Activated CD8-positive, alpha-beta memory T cell treated with anti-CD3 and anti-CD28 coated beads for 1 hour (primary cell): ENCODE measurements at regions not wholly inside any gene's neighbourhood (a gene's known extent, or its start where the extent isn't known, plus 50 kb on each side); places are given as distances from the start of the nearest gene placed in this dataset.
"Not testable (repeated sequence)": the region's sequence is repeated elsewhere in the genome, so short reads cannot be mapped to it uniquely, and the experiment has no call there.

Source experiments
- DNase-seq, 2 donors: peaks; one replicate each; pipeline ENCODE4 v3.0.0-alpha.2; 2020; ENCODE audit warnings: low read depth in 1 of 2; ENCODE audit errors: extremely low read depth in 1 of 2

GRCh38 chr5:96528826-96529474 is 95.9 kb upstream of the PCSK1 start:
- no peak for DNase-seq

- no peak for DNase-seq
Observed at GRCh38 chr5:96529559-96529958, 96.5 kb upstream of the PCSK1 start.

- DNase-seq = no peak
Observed at GRCh38 chr5:96530901-96531300, 97.9 kb upstream of the PCSK1 start.

- DNase-seq = no peak
Observed at GRCh38 chr5:96533371-96533770, 100.3 kb upstream of the PCSK1 start.

- no peak for DNase-seq
Observed at GRCh38 chr5:96537386-96537785, 104.3 kb upstream of the PCSK1 start.

GRCh38 chr5:96538808-96539250 is 105.8 kb upstream of the PCSK1 start:
- no peak for DNase-seq

GRCh38 chr5:96546120-96546519 is 113.1 kb upstream of the PCSK1 start:
- DNase-seq = no peak

- DNase-seq = no peak
Observed at GRCh38 chr5:96547486-96547885, 114.4 kb upstream of the PCSK1 start.

GRCh38 chr5:96548905-96549304 is 113.3 kb upstream of the CAST start:
- no peak for DNase-seq

- DNase-seq = not testable (repeated sequence)
Observed at GRCh38 chr5:96560857-96561256, 101.3 kb upstream of the CAST start.

GRCh38 chr5:96562614-96563013 is 99.6 kb upstream of the CAST start:
- no peak for DNase-seq

- no peak for DNase-seq
Observed at GRCh38 chr5:96563816-96564215, 98.4 kb upstream of the CAST start.

- no peak for DNase-seq
Observed at GRCh38 chr5:96565582-96566265, 96.5 kb upstream of the CAST start.

GRCh38 chr5:96566833-96567587 is 95.2 kb upstream of the CAST start:
- no peak for DNase-seq

- DNase-seq = no peak
Observed at GRCh38 chr5:96569332-96569731, 92.8 kb upstream of the CAST start.

GRCh38 chr5:96569770-96570169 is 92.4 kb upstream of the CAST start:
- DNase-seq = no peak

GRCh38 chr5:96572864-96573512 is 89.2 kb upstream of the CAST start:
- no peak for DNase-seq

- DNase-seq = no peak
Observed at GRCh38 chr5:96573513-96573894, 88.7 kb upstream of the CAST start.

- DNase-seq = no peak
Observed at GRCh38 chr5:96576876-96577275, 85.3 kb upstream of the CAST start.

GRCh38 chr5:96577909-96578308 is 84.3 kb upstream of the CAST start:
- DNase-seq = no peak

- no peak for DNase-seq
Observed at GRCh38 chr5:96579711-96580110, 82.5 kb upstream of the CAST start.
